HG03108 (cell line): ENCODE measurements at regions not wholly inside any gene's neighbourhood (a gene's known extent, or its start where the extent isn't known, plus 50 kb on each side); places are given as distances from the start of the nearest gene placed in this dataset.

ENCODE experiments used
- ATAC-seq: cut with Tn5 transposase; IDR thresholded peaks from one replicate; pipeline ENCODE4 v1.9.1; 2021; ENCODE audit warnings: moderate library complexity; ENCODE audit not compliant: unreplicated experiment

DNA sequence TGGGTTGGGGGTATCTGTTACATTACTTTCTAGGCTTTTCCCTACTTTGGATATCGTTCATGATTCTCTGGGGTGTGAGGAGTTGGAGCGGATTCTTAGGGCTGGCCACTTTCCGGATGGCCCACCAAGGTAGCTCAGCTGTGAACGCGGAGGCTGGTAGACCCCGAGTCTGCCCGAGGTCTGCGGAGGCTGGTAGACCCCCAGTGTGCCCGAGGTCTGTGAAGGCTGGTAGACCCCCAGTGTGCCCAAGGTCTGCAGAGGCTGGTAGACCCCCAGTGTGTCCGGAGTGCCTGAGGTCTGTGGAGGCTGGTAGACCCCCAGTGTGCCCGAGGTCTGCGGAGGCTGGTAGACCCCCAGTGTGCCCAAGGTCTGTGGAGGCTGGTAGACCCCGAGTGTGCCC lies 99.2 kb upstream of the ZNF469 start:
- no peak for ATAC-seq

DNA sequence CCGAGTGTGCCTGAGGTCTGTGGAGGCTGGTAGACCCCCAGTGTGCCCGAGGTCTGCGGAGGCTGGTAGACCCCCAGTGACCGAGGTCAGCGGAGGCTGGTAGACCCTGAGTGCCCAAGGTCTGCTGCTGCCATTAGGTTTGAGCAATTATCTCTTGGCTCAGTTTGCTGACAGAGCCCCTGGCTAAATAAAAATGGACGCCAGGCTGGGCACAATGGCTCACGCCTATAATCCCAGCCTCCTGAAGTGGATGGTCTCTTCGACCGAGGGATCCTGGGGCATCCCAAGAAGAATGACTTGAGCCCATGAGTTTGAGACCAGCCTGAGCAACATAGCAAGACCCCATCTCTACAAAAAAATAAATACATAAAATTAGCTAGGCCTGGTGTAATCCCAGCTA lies 98.7 kb upstream of the ZNF469 start:
- no peak for ATAC-seq

DNA sequence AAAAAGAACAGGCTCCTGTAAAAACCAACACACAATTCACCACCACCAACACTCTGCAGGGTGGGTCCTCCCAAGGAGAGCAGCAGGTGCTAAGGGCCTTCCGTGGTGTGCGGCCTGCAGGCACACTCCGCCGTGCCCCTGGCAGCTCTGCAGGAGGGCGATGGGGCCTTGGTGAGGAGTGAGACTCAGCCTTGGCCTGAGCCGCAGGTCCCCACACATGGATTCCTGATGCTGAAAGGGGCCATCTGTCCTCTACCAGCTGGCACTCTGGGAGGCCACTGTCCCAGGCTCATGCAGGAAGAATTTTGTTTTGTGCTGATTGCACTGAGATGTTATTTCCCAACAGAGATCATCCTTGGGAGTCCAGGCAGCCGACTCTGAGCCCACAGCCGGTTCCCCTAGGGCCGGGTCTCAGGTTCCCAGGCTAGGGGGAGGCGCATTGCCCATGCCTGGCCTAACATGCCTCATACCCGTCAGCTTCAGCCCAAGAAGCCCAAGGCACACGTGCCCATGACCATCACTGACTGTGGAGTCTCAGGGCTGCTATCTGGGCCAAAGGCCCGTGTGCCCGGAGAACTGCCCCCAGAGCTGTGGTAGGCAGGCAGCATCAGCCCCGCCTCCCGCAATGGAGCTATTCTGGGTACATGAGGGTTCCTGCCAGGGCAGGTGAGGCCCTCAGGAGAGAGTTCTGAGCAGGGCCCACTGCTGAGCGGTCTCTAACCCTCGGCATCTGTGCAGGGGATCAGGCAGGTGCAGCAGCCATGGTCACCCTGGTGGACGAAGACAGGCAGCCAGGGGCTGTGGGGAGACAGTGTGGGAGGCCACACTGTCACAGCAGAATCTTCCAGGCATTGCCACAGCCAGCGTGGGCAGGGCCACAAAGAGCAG lies 97.9 kb upstream of the ZNF469 start:
- no peak for ATAC-seq

DNA sequence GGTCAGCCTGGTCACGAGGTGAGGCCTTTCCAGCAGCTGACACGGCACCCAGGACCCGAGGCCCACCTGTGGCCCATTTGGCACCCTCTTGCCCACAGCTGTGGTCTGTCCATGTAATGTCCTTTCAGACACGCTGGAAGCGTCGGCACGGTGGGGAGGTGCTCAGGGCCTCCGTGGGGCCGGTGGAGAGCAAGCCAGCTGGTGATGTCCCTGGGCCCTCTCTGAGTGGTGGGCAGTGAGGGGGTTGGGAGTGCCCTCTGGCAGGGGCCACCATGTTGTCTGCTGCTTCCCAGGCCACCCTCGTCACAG lies 97.3 kb upstream of the ZNF469 start:
- ATAC-seq, result no peak

DNA sequence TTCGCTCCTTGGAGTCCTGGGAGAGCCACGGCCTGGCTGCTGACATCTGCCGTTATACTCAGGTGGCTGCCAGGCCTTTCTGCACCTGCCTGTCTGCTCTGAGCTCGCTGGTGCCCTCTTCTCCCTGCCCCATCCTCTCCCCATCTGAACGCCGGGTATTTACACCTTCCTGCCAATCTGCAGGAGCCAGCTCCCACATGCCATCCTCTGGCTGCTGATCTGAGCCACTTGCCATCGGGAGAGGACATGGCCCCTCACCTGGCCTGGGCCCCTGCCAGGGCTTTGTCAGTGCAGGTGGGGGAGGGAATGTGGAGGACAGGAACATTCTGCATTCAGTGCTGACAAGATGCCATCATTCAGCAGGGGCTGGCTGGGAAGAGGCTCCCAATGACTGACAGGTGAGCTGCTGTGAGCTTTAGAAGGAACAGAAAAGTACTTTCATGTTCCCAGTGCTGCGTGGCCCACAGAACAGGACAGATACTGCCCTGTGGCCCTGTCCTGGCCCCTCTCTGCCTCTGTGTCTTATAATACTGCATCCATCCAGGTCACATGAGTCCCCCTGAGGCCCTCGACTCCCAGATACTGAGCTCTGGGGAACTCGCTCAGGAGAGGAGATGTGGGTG lies 96.3 kb upstream of the ZNF469 start:
- ATAC-seq, result no peak

DNA sequence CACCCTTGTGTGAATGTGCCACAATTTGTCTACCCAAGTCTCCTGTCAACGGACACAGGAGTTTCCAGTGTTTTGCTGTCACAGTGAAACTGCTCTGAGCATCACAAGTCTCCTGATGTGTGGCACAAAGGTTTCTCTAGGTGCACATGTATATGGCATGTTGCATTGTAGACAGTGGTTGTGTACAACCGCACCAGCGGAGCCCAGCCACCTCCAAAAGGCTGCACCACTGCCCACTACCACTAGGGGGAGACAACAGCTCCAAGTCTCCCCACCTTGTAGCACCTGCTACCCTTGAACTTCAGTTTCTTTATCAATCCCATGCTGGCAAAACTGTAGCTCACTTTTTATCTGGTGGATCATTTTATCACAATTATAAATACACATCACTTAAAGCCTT lies 95.5 kb upstream of the ZNF469 start:
- ATAC-seq, result no peak

DNA sequence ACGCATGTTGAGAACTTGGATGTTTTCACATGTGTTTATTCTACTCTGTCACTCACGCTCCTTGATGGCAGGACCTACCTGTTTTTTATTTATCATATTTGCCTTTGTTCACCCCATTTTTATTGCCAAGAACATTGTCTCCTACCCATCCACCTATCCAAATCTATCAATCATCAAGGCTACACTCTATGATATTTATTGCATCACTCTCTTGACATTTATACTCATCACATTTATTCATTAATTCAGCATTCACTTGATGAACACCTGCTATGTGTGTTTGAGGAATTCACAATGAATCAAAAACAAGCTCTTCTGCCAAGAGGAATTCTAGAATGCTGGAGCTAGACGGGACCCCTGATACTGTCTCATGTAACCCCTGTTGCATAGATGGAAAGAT lies 94.5 kb upstream of the ZNF469 start:
- no peak for ATAC-seq

DNA sequence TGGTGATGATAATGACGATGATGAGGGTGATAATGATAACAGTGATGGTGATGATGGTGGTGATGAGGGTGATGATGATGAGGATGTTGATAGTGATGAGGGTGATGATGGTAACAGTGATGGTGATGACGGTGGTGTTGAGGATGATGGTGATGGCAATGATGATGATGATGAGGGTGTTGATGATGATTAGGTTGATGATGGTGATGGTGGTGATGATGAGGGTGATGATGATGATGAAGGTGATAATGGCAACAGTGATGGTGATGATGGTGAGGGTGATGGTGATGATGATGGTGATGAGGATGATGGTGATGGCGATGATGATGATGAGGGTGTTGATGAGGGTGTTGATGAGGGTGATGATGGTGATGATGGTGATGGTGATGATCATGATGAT lies 93.8 kb upstream of the ZNF469 start:
- ATAC-seq, result no peak

DNA sequence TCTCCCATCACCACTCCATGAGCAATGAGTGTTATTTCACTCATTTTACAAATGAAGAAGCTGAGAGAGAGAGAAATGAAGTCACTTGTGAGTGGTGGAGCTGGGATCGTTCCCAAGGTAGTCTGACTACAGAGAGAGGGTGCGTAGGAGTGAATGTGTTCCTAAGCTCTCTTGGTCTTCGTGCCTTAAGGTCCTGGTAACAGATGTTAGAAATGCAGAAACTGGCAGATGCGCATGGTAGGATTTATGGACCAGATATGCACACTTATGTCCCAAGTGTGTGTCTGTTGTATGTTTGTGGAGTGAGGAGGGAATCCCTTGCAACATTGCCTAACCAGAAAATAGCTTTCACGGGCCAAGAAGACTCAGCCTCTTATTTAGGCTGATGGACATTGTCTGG lies 93.2 kb upstream of the ZNF469 start:
- ATAC-seq, result no peak

DNA sequence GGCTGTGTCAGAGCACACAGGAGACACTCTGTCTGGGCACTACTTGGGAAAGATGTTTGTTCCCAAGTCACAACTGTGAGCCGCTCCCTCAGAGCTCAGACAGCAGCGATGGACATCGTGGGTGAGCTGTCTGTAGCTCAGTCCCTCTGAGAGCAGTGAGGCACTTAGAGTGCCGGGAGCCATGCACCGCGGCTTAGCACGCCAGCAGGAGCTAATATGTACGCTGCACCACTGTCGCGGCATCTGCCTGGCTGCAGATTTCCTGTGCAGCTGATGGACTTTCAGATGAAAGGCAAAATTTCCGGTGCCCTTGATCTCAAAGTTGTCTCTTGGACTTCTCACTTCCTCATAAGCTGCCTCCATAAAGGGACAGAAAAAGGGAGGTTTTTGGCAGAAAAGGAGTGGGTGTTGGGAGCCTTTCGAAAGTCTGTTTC lies 92.8 kb upstream of the ZNF469 start:
- no peak for ATAC-seq

DNA sequence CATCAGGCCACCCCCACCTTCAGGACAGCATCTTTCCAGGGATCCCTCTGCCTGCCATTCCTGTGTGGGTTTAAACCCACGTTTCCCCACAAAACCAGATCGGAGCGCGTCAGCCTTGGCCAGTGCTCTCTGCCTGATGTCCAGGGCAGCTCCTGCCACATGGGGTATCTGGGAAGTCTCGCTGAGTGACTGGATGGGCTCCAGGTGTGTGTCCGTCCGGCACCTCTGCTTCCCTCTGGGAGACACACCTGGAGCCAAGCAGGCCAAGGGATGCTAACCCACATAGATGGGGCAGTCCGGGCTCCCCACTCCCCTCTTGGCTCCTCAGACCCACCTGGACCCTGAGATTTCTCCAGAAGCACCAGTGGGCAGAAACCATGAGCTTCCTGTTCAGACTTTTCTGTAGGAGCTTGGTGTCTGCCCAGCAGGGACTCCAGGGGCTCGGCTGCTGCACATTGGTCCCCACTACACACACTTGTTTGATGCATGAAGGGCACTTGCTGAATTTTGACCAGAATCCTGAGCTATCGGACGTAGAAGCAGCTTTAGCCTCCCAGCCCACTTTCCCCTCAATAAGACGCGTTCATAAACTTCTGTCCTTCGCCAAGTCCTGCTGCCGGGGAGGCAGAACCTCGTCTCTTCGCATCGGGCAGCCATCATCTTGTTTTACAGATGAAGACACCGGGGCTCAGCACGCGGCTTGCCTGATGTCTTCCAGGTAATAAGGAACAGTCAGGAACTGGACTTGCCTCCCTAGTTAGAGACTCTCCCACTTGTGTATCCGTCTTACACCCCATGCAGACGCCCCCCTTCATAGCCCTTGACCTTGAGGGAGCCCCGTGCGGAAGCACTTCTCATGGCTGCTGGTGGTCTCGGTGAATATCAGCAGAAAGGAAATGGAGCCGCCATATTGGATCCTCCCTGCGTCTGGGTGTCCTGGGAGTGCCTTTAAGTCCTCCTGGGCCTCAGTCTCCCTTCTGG lies 91.6 kb upstream of the ZNF469 start:
- ATAC-seq, result no peak

DNA sequence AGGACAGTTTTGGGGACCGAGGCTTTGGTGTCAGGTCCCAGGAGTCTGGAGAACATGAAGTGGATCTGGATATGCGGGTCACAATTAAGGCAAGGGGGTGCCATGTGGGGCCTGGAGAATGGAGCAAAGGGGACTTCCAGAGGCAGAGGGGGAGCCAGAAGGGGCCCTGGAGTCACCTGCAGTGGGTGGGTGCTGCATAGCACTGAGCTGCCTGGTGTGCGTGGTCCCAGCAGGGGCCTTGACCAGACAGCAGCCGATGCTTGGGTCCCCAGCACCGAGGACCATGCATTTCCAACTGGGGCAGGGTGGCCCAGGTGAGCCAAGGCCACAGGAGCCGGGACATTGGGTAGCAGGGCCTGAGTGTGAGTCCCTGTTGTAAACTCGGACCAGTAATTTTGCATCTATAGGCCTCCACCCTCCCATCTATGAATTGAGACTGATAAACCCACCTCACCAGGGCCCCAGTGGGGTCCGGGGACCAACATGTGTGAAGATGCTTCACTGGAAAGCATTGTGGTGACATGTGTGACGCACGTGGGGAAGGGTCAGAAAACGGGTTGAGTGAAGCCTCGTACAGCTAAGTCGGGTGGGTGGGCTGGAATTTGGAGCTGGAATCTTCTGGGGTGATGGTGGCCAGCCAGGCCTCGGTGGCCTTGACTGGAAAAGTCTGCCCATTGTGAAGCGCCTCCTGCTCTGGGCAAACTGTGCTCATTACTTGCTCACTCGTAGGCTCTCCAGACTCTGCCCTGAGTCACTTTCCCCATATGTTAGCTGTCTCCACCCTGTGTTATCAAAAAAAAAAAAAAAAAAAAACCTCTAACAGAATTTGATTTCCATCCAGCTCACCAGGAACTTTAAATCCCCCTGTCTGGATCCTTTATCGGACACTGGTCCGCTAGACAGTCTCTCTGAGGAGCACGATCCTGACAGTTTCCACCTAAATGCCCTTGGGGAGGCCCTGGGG lies 90.5 kb upstream of the ZNF469 start:
- ATAC-seq, result no peak

DNA sequence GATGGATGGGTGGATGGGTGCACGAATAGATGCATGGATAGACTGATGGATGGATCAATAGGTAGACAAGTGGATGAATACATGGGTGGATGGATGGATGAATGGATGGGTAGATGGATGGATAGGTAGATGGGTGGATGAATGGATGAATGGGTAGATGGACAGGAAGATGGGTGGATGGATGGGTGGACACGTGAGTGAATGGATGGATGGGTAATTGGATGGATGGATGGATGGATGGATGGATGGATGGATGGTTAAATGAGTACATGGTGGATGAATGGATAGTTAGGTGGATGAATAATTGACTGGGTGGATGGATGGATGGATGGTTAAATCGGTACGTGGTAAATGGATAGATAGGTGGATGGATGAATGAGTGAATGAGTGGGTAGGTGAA lies 89.7 kb upstream of the ZNF469 start:
- ATAC-seq, result no peak

DNA sequence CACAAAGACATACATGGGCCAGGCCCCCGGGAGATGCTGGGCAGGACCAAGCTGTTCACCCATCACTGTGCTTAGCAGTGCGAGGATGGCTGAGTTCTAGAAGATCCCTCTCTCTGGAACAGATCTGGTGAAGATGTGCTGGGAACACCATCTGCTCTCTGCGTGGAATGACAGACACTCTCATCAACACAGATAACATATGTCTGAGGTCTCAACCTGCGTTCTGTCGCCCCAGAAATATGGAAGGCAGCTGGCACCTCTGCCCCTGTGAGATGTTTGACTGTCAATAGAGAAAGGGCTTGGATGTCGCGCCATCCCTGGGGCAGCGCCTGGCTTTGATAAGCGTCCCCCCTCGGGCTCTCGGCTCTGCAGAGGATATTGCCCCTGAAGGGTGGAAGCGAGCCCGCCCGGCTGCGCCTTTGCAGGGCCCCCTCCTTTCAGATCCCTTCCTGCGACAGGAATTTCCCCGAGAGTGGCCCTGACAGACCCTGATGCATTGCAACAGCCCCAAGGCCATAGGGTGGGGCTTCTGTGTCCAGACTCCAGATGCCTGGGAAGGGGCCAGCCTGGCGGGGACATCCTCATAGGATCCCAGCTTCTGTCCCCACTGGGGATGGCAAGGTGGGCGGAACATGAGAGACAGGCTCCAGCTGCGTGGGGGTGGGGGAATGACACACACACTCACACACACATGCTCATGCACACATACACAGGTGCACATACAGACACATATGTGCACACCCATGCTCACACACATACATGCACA lies 86.9 kb upstream of the ZNF469 start:
- no peak for ATAC-seq

DNA sequence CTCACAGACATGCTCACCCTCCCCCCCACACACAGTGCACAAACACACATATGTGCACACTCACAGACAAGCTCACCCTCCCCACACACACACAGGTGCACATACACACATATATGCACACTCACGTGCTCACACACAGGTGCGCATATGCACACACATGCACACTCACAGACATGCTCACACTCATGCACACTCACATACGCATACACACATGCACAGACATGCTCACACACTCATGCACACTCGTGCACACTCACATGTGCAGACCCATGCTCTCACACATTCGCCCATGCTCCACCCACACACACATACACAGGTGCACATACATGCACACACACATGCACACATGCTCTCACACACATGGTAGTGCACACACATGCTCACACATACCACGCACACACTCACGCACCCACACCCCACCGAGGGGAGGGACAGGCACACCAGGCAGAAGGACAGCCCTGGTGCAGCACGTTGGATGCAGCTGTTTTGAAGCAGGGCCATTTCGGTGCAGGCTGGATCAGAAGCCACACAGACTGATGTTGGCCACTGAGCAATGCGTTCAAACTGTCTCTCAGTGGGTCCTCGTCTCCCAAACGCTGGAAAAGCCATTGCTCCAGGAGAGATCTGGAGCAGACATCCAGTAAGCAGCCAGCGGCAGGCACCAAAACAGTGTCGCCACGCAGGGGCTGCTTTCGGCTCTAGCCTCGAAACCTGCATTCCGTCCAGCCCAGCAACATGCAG lies 86.2 kb upstream of the ZNF469 start:
- ATAC-seq, result no peak

DNA sequence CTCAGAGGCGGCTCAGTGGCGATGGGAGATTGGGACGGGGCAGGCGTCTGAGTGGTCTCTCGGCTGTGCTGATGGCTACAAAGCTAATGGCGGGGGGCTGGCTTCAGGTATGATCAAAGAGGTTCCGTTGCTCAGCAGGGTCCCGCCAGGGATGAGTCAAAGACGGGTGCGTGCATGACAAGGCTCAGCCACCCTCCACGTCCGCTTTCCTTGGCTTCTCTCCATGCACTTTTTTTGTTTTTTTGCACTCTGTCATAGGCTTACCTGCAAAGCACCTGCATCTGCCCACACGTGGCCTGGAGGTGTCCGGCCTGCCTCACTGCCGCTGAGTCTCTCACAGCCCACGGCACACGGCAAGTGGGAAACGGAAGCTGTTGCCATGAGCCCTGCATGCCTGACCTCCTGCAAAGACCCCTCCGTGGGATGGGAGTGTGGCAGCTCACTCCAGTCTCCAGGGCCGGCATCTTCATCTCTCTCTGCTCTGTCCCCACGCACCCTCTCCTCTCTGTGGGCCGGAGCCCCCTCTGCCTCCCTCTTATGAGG lies 85.5 kb upstream of the ZNF469 start:
- ATAC-seq, result no peak

DNA sequence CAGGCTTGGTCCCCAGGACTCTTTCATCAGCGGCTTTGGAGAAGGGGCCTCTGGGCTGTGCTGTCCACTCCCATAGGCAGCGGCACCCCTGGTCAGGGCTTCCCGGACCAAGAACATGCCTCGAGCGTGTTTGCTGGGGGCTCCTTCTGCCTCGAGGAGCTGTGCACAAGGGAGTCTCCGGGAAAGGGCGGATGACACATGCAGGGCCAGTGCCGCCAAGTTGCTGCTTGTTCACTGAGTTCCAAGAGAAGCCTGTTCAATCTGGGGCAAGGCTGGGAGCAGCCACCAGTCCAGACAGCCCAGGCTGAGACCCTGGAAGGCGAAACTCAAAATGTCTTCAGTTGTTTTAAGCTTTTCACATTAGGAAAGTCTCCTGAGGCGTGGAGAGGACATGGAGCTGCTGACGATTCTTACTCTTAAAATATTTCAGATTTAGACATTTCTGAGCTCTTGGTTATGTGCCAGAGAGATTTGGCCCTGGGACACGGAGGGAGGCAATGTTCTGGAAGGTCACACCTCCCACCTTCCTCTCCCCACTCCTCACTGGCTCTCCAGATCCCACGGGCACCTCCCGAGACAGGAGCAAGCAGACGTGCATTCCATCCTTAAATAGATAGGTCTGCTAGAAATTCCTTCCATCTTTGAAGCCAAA lies 84.5 kb upstream of the ZNF469 start:
- no peak for ATAC-seq
